CD4-positive, CD25-positive, alpha-beta regulatory T cell (primary cell): ENCODE measurements at regions not wholly inside any gene's neighbourhood (a gene's known extent, or its start where the extent isn't known, plus 50 kb on each side); places are given as distances from the start of the nearest gene placed in this dataset.

Experiments
- ATAC-seq, 2 donors: fragments of 150-1000 bp; cut with Tn5 transposase; one replicate each; pipeline ENCODE4 v1.10.0; 2021; ENCODE audit warnings: low read depth in 2 of 2, moderate number of reproducible peaks in 2 of 2, moderate library complexity in 1 of 2
- DNase-seq, 3 donors: peaks; one replicate each; pipeline versions ENCODE4 v3.0.0 to v3.0.0-alpha.2; 2012 to 2022; ENCODE audit warnings: mixed read lengths in 1 of 3
- H3K27ac ChIP-seq: one replicate; pipeline ENCODE4 v1.7.0; 2013; ENCODE audit warnings: mild to moderate bottlenecking, low read length; ENCODE audit not compliant: insufficient read depth, poor library complexity, severe bottlenecking
- H3K27me3 ChIP-seq: one replicate; pipeline ENCODE4 v1.7.0; 2013; ENCODE audit warnings: low read length; ENCODE audit not compliant: control insufficient read depth, insufficient read depth
- H3K36me3 ChIP-seq: one replicate; pipeline ENCODE4 v1.7.0; 2013; ENCODE audit warnings: mild to moderate bottlenecking, low read length, moderate library complexity; ENCODE audit not compliant: control insufficient read depth, insufficient read depth
- H3K4me1 ChIP-seq: 2 replicates; pipeline ENCODE4 v1.7.0; 2013; ENCODE audit warnings: mild to moderate bottlenecking, low read length; ENCODE audit not compliant: insufficient read depth, control insufficient read depth, poor library complexity, severe bottlenecking
- H3K4me3 ChIP-seq: one replicate; pipeline ENCODE4 v1.7.0; 2013; ENCODE audit warnings: low read depth, mild to moderate bottlenecking, low read length, moderate library complexity
- H3K9me3 ChIP-seq, 2 experiments: 1 replicate in 1 of 2; 2 replicates in 1 of 2; pipeline ENCODE4 v1.7.0; 2013; ENCODE audit warnings: low read length in 2 of 2, mild to moderate bottlenecking in 1 of 2, moderate library complexity in 1 of 2; ENCODE audit not compliant: control insufficient read depth in 2 of 2
- H3K27ac Mint-ChIP-seq, 3 donors: one replicate each; pipeline ENCODE4 v1.8.0; 2020 to 2022; ENCODE audit warnings: mild to moderate bottlenecking in 3 of 3, mixed read lengths in 3 of 3, moderate library complexity in 2 of 3
- H3K27me3 Mint-ChIP-seq: one replicate; pipeline ENCODE4 v1.8.0; 2022; ENCODE audit warnings: mild to moderate bottlenecking, mixed read lengths
- H3K36me3 Mint-ChIP-seq: one replicate; pipeline ENCODE4 v1.8.0; 2020; ENCODE audit warnings: mixed read lengths
- H3K4me1 Mint-ChIP-seq, 4 donors: one replicate each; pipeline ENCODE4 v1.8.0; 2020 to 2022; ENCODE audit warnings: mixed read lengths in 4 of 4, mild to moderate bottlenecking in 1 of 4
- H3K4me3 Mint-ChIP-seq, 4 donors: one replicate each; pipeline ENCODE4 v1.8.0; 2020 to 2022; ENCODE audit warnings: mild to moderate bottlenecking in 4 of 4, mixed read lengths in 4 of 4, moderate library complexity in 3 of 4
- H3K9me3 Mint-ChIP-seq, 7 donors: one replicate each; pipeline ENCODE4 v1.8.0; 2020 to 2022; ENCODE audit warnings: mixed read lengths in 7 of 7, mild to moderate bottlenecking in 3 of 7, moderate library complexity in 2 of 7

GRCh38 chr14:96735526-96735925 is 61.7 kb upstream of the VRK1 start:
- Mint-ChIP-seq H3K4me1 (no peaks in the 10 kb centered on the region), H3K9me3 (peaks cover 0 to 6% (median 0%) of the 10 kb centered on the region in 7 donors), H3K4me3 (no peak overlapping the region), H3K27me3 (peaks cover 65% of the 10 kb centered on the region), H3K27ac (no peak overlapping the region), H3K36me3 (no peaks in the 10 kb centered on the region)
- Histone ChIP-seq H3K27ac (no peak overlapping the region), H3K27me3 (peaks cover 35% of the 10 kb centered on the region), H3K36me3 (no peaks in the 10 kb centered on the region), H3K9me3 (no peaks in the 10 kb centered on the region), H3K4me1 (no peaks in the 10 kb centered on the region), H3K4me3 (no peak overlapping the region)
- DNase-seq (no peak), ATAC-seq (no peak)

GRCh38 chr14:96736439-96736838 is 60.7 kb upstream of the VRK1 start:
- Mint-ChIP-seq H3K36me3 (no peaks in the 10 kb centered on the region), H3K4me3 (no peak overlapping the region), H3K27ac (no peak overlapping the region), H3K9me3 (peaks cover 0 to 6% (median 0%) of the 10 kb centered on the region in 7 donors), H3K27me3 (peaks cover 71% of the 10 kb centered on the region), H3K4me1 (peaks cover 0 to 5% (median 2%) of the 10 kb centered on the region in 4 donors)
- no peak overlapping the region for H3K27ac ChIP-seq
- no peak overlapping the region for H3K4me3 ChIP-seq
- DNase-seq (no peak), ATAC-seq (no peak)
- no peaks in the 10 kb centered on the region for H3K36me3 ChIP-seq
- no peaks in the 10 kb centered on the region for H3K9me3 ChIP-seq
- H3K27me3 ChIP-seq: peaks cover 35% of the 10 kb centered on the region
- peaks cover 6% of the 10 kb centered on the region for H3K4me1 ChIP-seq

- ATAC-seq (no peak), DNase-seq (no peak)
- Histone ChIP-seq H3K9me3 (no peaks in the 10 kb centered on the region), H3K4me3 (no peak overlapping the region), H3K36me3 (no peaks in the 10 kb centered on the region), H3K4me1 (peaks cover 9% of the 10 kb centered on the region), H3K27ac (no peak overlapping the region), H3K27me3 (peaks cover 40% of the 10 kb centered on the region)
- Mint-ChIP-seq H3K36me3 (no peaks in the 10 kb centered on the region), H3K4me1 (peaks cover 0 to 7% (median 3%) of the 10 kb centered on the region in 4 donors), H3K9me3 (peaks cover 0 to 6% (median 0%) of the 10 kb centered on the region in 7 donors), H3K27ac (no peak overlapping the region), H3K4me3 (no peak overlapping the region), H3K27me3 (peaks cover 79% of the 10 kb centered on the region)
These were observed 59.3 kb upstream of the VRK1 start for GRCh38 chr14:96737881-96738280.

- peaks cover 9% of the 10 kb centered on the region for H3K4me1 ChIP-seq
- H3K9me3 ChIP-seq: no peaks in the 10 kb centered on the region
- H3K27ac ChIP-seq: no peak overlapping the region
- H3K9me3 Mint-ChIP-seq: peaks cover 0 to 6% (median 0%) of the 10 kb centered on the region in 7 donors
- H3K36me3 Mint-ChIP-seq: no peaks in the 10 kb centered on the region
- H3K4me1 Mint-ChIP-seq: peaks cover 0 to 7% (median 3%) of the 10 kb centered on the region in 4 donors
- ATAC-seq: no peak
- no peak for DNase-seq
- peaks cover 87% of the 10 kb centered on the region for H3K27me3 Mint-ChIP-seq
- H3K27ac Mint-ChIP-seq: no peak overlapping the region
- no peak overlapping the region for H3K4me3 Mint-ChIP-seq
- H3K36me3 ChIP-seq: no peaks in the 10 kb centered on the region
- no peak overlapping the region for H3K4me3 ChIP-seq
- peaks cover 40% of the 10 kb centered on the region for H3K27me3 ChIP-seq
These were observed 57.8 kb upstream of the VRK1 start for GRCh38 chr14:96739200-96739910.

GRCh38 chr14:96741151-96741977 is 55.8 kb upstream of the VRK1 start:
- ATAC-seq (peak; percentile 79 to 81), DNase-seq (peak; percentile 48 to 75 (median 68))
- Mint-ChIP-seq H3K4me3 (peak overlapping the region; percentile 38 to 79 (median 76)), H3K27ac (no peak overlapping the region), H3K36me3 (no peaks in the 10 kb centered on the region), H3K27me3 (peaks cover 93% of the 10 kb centered on the region), H3K4me1 (peaks cover 0 to 14% (median 3%) of the 10 kb centered on the region in 4 donors), H3K9me3 (peaks cover 0 to 6% (median 0%) of the 10 kb centered on the region in 7 donors)
- peaks cover 40% of the 10 kb centered on the region for H3K27me3 ChIP-seq
- H3K4me1 ChIP-seq: peaks cover 9% of the 10 kb centered on the region
- no peak overlapping the region for H3K27ac ChIP-seq
- no peaks in the 10 kb centered on the region for H3K9me3 ChIP-seq
- H3K36me3 ChIP-seq: no peaks in the 10 kb centered on the region
- peak overlapping the region; percentile 26 for H3K4me3 ChIP-seq

- peaks cover 0 to 3% (median 0%) of the 10 kb centered on the region in 7 donors for H3K9me3 Mint-ChIP-seq
- Histone ChIP-seq H3K27ac (no peak overlapping the region), H3K27me3 (peaks cover 23% of the 10 kb centered on the region), H3K4me3 (no peak overlapping the region), H3K36me3 (no peaks in the 10 kb centered on the region), H3K4me1 (peaks cover 9% of the 10 kb centered on the region), H3K9me3 (no peaks in the 10 kb centered on the region)
- no peak overlapping the region for H3K27ac Mint-ChIP-seq
- peaks cover 78% of the 10 kb centered on the region for H3K27me3 Mint-ChIP-seq
- DNase-seq: no peak
- no peak for ATAC-seq
- H3K36me3 Mint-ChIP-seq: no peaks in the 10 kb centered on the region
- no peak overlapping the region for H3K4me3 Mint-ChIP-seq
- H3K4me1 Mint-ChIP-seq: peaks cover 0 to 14% (median 3%) of the 10 kb centered on the region in 4 donors
These were observed 52.9 kb upstream of the VRK1 start for GRCh38 chr14:96744262-96744661.

- no peak for ATAC-seq
- H3K27me3 ChIP-seq: peaks cover 17% of the 10 kb centered on the region
These were observed 51.6 kb upstream of the VRK1 start for GRCh38 chr14:96745500-96746051.

More at GRCh38 chr14:96745500-96746051, 51.6 kb upstream of the VRK1 start:
- Mint-ChIP-seq H3K4me3 (no peak overlapping the region), H3K9me3 (peaks cover 0 to 2% (median 0%) of the 10 kb centered on the region in 7 donors), H3K36me3 (no peaks in the 10 kb centered on the region), H3K4me1 (peaks cover 0 to 14% (median 3%) of the 10 kb centered on the region in 4 donors), H3K27me3 (peaks cover 65% of the 10 kb centered on the region), H3K27ac (no peak overlapping the region)
- H3K27ac ChIP-seq: no peak overlapping the region
- no peaks in the 10 kb centered on the region for H3K36me3 ChIP-seq
- H3K9me3 ChIP-seq: no peaks in the 10 kb centered on the region
- no peak overlapping the region for H3K4me3 ChIP-seq
- no peak for DNase-seq
- H3K4me1 ChIP-seq: peaks cover 9% of the 10 kb centered on the region
